K562 (cell line): ENCODE measurements at regions not wholly inside any gene's neighbourhood (a gene's known extent, or its start where the extent isn't known, plus 50 kb on each side); places are given as distances from the start of the nearest gene placed in this dataset.

Source experiments
- ATAC-seq: fragments of 200-7000 bp; cut with Tn5 transposase; 3 replicates; pipeline ENCODE4 v1.9.1; 2020; ENCODE audit warnings: moderate library complexity
- BruUV-seq: library from RNA; stranded (reverse); fragments of 400-500 nt; replicated peaks from 2 replicates; lab custom pipeline; 2021; lab: Mats Ljungman, UMichigan
- CTCF ChIA-PET: fragments of 300-600 bp; formaldehyde crosslinking; extraction: SDS; loops from one replicate; lab custom pipeline; 2021; ENCODE audit warnings: low intra/inter-chr PET ratio; lab: Yijun Ruan, JAX
- POLR2A ChIA-PET: fragments of 300-600, 350-650 bp; sonication (Branson Sonifier 250); formaldehyde crosslinking; extraction: SDS; loops from one replicate; lab custom pipeline; 2021; ENCODE audit warnings: antibody characterized with exemption, inconsistent platforms; lab: Yijun Ruan, JAX
- DNase-seq, 4 experiments: peaks; one replicate each; pipeline versions ENCODE4 v3.0.0 to v3.0.0-alpha.2; 2011 to 2018; ENCODE audit warnings: low spot score in 3 of 4, mixed read lengths in 3 of 4; ENCODE audit errors: extremely low read depth in 1 of 4
- FAIRE-seq: peaks from 2 replicates; lab custom pipeline; 2011; peaks lifted over from hg19 to GRCh38; lab: Jason Lieb, UNC
- H2AFZ ChIP-seq: 2 replicates; pipeline ENCODE4 v1.6.0; 2011; ENCODE audit warnings: low read depth, low read length, control low read depth, inconsistent platforms
- H3K27ac ChIP-seq: fragments of 200-600 bp; 3 replicates; pipeline ENCODE4 v1.8.0; 2011; ENCODE audit warnings: low read depth, mild to moderate bottlenecking, control low read depth, inconsistent platforms, low read length, moderate library complexity, mixed read lengths; ENCODE audit errors: extremely low read depth
- H3K27me3 ChIP-seq, 2 experiments: fragments of 300-600 bp in 1 of 2; 2 replicates in 1 of 2; 3 replicates in 1 of 2; pipeline versions ENCODE4 v1.6.0 to v1.8.0; 2011; ENCODE audit warnings: inconsistent platforms in 2 of 2, low read length in 2 of 2, mild to moderate bottlenecking in 1 of 2, mixed read lengths in 1 of 2, moderate library complexity in 1 of 2; ENCODE audit not compliant: control insufficient read depth in 2 of 2, insufficient read depth in 2 of 2
- H3K36me3 ChIP-seq: fragments of 300-600 bp; 3 replicates; pipeline ENCODE4 v1.8.0; 2011; ENCODE audit warnings: mild to moderate bottlenecking, low read length, inconsistent platforms; ENCODE audit not compliant: control insufficient read depth, insufficient read depth
- H3K4me1 ChIP-seq, 2 experiments: fragments of 200-600 bp in 1 of 2; replicated peaks in 1 of 2; 2 replicates in 1 of 2; 3 replicates in 1 of 2; pipeline versions ENCODE4 v1.5.1 to v1.8.0; 2011; ENCODE audit warnings: inconsistent platforms in 2 of 2, low read length in 2 of 2, mild to moderate bottlenecking in 1 of 2, mixed read lengths in 1 of 2, moderate library complexity in 1 of 2; ENCODE audit not compliant: control insufficient read depth in 2 of 2, insufficient read depth in 2 of 2
- H3K4me2 ChIP-seq: 2 replicates; pipeline ENCODE4 v1.6.1; 2011; ENCODE audit warnings: low read length, control low read depth, inconsistent platforms, mixed read lengths; ENCODE audit not compliant: insufficient read depth
- H3K4me3 ChIP-seq: fragments of 200-600 bp; sonication (generic), shearing (Covaris generic); 2 replicates; pipeline ENCODE4 v1.5.1; 2016; ENCODE audit warnings: control low read depth, inconsistent platforms
- H3K79me2 ChIP-seq: fragments of 200-600 bp; 3 replicates; pipeline ENCODE4 v1.8.0; 2011; ENCODE audit warnings: low read length, inconsistent platforms; ENCODE audit not compliant: control insufficient read depth, insufficient read depth
- H3K9ac ChIP-seq, 2 experiments: 2 replicates each; pipeline versions ENCODE4 v1.6.0 to v1.6.1; 2011; ENCODE audit warnings: low read depth in 2 of 2, low read length in 2 of 2, control low read depth in 1 of 2, inconsistent platforms in 1 of 2, mild to moderate bottlenecking in 1 of 2, mixed read lengths in 1 of 2; ENCODE audit not compliant: insufficient read depth in 1 of 2
- H3K9me1 ChIP-seq: one replicate; pipeline ENCODE4 v1.6.0; 2011; ENCODE audit warnings: inconsistent platforms, mild to moderate bottlenecking, low read length, moderate library complexity; ENCODE audit not compliant: control insufficient read depth, insufficient read depth
- H3K9me3 ChIP-seq: replicated peaks from 2 replicates; pipeline ENCODE4 v1.5.1; 2011; ENCODE audit warnings: low read depth, low read length, inconsistent platforms; ENCODE audit not compliant: control insufficient read depth, insufficient read depth
- H4K20me1 ChIP-seq: replicated peaks from 2 replicates; pipeline ENCODE4 v1.6.1; 2011; ENCODE audit warnings: low read length, inconsistent platforms, mixed read lengths; ENCODE audit not compliant: control insufficient read depth, insufficient read depth
- GABPB2 ChIP-seq: fragments of 250-450 bp; sonication (Bioruptor Pico); conservative IDR thresholded peaks from 2 replicates; pipeline ENCODE4 v1.5.1; 2021; ENCODE audit warnings: mild to moderate bottlenecking
- HOXB6 ChIP-seq: fragments of 250-450 bp; sonication (Bioruptor Pico); IDR thresholded peaks from 2 replicates; pipeline ENCODE4 v1.5.1; 2022; ENCODE audit warnings: mild to moderate bottlenecking, borderline replicate concordance
- MCM2 ChIP-seq: fragments of 450-650 bp; IDR thresholded peaks from 2 replicates; pipeline ENCODE4 v1.6.1; 2017; ENCODE audit warnings: low read depth, mild to moderate bottlenecking
- NR1H2 ChIP-seq: sonication (generic); formaldehyde crosslinking; IDR thresholded peaks from 2 replicates; pipeline ENCODE4 v1.4.0; 2020; ENCODE audit warnings: mild to moderate bottlenecking, missing genetic modification reagents
- TBL1XR1 ChIP-seq, 2 experiments: IDR thresholded peaks; 2 replicates each; pipeline ENCODE4 v1.6.1; 2012; ENCODE audit warnings: improper control_type of control experiment in 2 of 2, low read length in 2 of 2, mild to moderate bottlenecking in 1 of 2
- TBP ChIP-seq: optimal IDR thresholded peaks from 2 replicates; pipeline ENCODE3; 2011; ENCODE audit warnings: low read depth, low read length, improper control_type of control experiment
- WGBS: fragments of 100-300 bp; shearing (Covaris generic); methylation state at CpG from one replicate; pipeline ENCODE4 v1.1.6; 2016; ENCODE audit warnings: low coverage, mixed read lengths; ENCODE audit not compliant: insufficient coverage; ENCODE audit errors: missing lambda C conversion rate; 5-methylcytosine and 5-hydroxymethylcytosine counted together
- in situ Hi-C: fragments of 300-500 bp; cut with MboI; formaldehyde crosslinking; loops from 4 replicates; pipeline ENCODE4 v1.15.0; 2018; ENCODE audit warnings: inconsistent platforms, mixed read lengths
- intact Hi-C: fragments of 100-400 bp; cut with micrococcal nuclease; formaldehyde crosslinking; loops from 2 replicates; pipeline ENCODE4 v1.14.2; 2022
- TF ChIP-seq, protein P1 (sequence below): fragments of 250-450 bp; sonication (Bioruptor Pico); IDR thresholded peaks from 2 replicates; pipeline ENCODE4 v1.8.0; 2021; ENCODE audit warnings: mild to moderate bottlenecking, moderate library complexity
- TF ChIP-seq, protein P2 (sequence below), 2 experiments: fragments of 450-650 bp; IDR thresholded peaks; 2 replicates each; pipeline ENCODE4 v1.6.1; 2018; ENCODE audit warnings: mild to moderate bottlenecking in 2 of 2, low read depth in 1 of 2; ENCODE audit not compliant: partially characterized antibody in 2 of 2

DNA sequence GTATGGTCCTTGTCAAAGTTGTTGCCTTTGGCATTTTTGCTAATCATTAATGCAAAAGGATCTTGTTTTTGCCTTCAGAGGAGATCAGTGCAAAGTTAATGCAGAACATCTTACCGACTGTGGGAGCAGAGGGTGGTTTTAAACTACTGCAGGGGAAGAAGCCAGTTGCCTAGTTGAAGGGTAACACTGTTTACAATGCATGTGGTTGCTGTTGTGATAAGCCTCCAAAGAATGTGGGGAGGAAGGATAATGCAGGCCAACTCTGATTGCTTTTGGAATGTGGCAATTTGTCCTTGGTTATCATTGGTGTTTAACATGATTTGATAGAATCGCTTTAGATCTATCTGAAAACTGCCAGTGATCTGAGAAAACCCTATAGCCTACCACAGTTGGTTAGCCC lies 204.3 kb upstream of the TLL1 start (continued):
- TF ChIP-seq, protein P1, sequence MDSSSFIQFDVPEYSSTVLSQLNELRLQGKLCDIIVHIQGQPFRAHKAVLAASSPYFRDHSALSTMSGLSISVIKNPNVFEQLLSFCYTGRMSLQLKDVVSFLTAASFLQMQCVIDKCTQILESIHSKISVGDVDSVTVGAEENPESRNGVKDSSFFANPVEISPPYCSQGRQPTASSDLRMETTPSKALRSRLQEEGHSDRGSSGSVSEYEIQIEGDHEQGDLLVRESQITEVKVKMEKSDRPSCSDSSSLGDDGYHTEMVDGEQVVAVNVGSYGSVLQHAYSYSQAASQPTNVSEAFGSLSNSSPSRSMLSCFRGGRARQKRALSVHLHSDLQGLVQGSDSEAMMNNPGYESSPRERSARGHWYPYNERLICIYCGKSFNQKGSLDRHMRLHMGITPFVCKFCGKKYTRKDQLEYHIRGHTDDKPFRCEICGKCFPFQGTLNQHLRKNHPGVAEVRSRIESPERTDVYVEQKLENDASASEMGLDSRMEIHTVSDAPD (CRISPR knock-in tag), result no peak
- TF ChIP-seq TBP (no peak), NR1H2 (CRISPR knock-in tag) (no peak), TBL1XR1 (IDR thresholded peaks at IDR 0.05; ENCODE audit: low read length in 2 of 2) (no peak)

DNA sequence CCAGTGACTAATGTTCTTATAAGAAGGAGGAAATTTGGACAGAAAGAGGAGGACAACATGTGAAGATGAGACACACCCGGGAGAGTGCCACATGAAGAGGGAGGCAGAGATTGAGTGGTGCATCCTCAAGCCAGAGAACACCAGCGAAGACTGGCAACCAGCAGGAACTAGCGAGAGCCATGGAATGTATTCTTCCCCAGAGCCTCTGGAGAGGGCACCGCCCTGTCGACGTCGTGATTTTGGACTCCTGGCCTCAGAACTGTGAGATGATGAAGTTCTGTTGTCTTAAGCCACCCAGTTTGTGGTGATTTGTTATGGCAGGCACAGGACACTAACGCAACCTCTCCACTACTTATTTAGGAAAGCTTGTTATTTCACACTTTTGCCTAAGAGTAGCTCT lies 196.0 kb upstream of the TLL1 start:
- in situ Hi-C loops, result no loop called here
- Histone ChIP-seq H3K27ac (no peak overlapping the region), H3K9ac (no peak overlapping the region), H3K27me3 (no peaks in the 10 kb centered on the region), H3K4me2 (no peak overlapping the region), H3K4me3 (no peak overlapping the region), H3K9me3 (no peaks in the 10 kb centered on the region), H3K9me1 (no peaks in the 10 kb centered on the region), H3K36me3 (no peaks in the 10 kb centered on the region), H4K20me1 (no peaks in the 10 kb centered on the region), H2AFZ (no peak overlapping the region), H3K79me2 (no peaks in the 10 kb centered on the region), H3K4me1 (no peaks in the 10 kb centered on the region)
- no peak for FAIRE-seq
- no peak for DNase-seq
- TF ChIP-seq, protein P2, sequence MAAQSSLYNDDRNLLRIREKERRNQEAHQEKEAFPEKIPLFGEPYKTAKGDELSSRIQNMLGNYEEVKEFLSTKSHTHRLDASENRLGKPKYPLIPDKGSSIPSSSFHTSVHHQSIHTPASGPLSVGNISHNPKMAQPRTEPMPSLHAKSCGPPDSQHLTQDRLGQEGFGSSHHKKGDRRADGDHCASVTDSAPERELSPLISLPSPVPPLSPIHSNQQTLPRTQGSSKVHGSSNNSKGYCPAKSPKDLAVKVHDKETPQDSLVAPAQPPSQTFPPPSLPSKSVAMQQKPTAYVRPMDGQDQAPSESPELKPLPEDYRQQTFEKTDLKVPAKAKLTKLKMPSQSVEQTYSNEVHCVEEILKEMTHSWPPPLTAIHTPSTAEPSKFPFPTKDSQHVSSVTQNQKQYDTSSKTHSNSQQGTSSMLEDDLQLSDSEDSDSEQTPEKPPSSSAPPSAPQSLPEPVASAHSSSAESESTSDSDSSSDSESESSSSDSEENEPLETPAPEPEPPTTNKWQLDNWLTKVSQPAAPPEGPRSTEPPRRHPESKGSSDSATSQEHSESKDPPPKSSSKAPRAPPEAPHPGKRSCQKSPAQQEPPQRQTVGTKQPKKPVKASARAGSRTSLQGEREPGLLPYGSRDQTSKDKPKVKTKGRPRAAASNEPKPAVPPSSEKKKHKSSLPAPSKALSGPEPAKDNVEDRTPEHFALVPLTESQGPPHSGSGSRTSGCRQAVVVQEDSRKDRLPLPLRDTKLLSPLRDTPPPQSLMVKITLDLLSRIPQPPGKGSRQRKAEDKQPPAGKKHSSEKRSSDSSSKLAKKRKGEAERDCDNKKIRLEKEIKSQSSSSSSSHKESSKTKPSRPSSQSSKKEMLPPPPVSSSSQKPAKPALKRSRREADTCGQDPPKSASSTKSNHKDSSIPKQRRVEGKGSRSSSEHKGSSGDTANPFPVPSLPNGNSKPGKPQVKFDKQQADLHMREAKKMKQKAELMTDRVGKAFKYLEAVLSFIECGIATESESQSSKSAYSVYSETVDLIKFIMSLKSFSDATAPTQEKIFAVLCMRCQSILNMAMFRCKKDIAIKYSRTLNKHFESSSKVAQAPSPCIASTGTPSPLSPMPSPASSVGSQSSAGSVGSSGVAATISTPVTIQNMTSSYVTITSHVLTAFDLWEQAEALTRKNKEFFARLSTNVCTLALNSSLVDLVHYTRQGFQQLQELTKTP (IDR thresholded peaks at IDR 0.05; ENCODE audit: low read depth in 1 of 2, partially characterized antibody in 2 of 2), result no peak
- TF ChIP-seq MCM2 (no peak), HOXB6 (CRISPR knock-in tag) (no peak), GABPB2 (no peak)
- POLR2A ChIA-PET, result no interaction called here
- CTCF ChIA-PET, result no interaction called here
- WGBS, result under 1% methylated on average over 8 of the region's 8 CpGs
- intact Hi-C loops, result no loop called here
- ATAC-seq, result no peak
- BruUV-seq, result no TSS peak
